ENCODE measurements at regions not wholly inside any gene's neighbourhood (a gene's known extent, or its start where the extent isn't known, plus 50 kb on each side); places are given as distances from the start of the nearest gene placed in this dataset.

GRCh38 chr11:72491001-72491400 lies 56.7 kb upstream of the CLPB start:
- 74% methylated on average over 2 of the region's 2 CpGs for WGBS
- Histone ChIP-seq H3K9me3 (no peaks in the 10 kb centered on the region), H3K36me3 (no peaks in the 10 kb centered on the region), H3K4me3 (no peak overlapping the region), H3K27ac (no peak overlapping the region), H3K4me1 (no peaks in the 10 kb centered on the region), H3K27me3 (no peaks in the 10 kb centered on the region)
- no peak for DNase-seq (ENCODE audit: low spot score in 2 of 2)
- no peak for TF ChIP-seq CTCF (IDR thresholded peaks at IDR 0.05)
- no peak for TF ChIP-seq POLR2A (IDR thresholded peaks at IDR 0.05)
- no peak for TF ChIP-seq EP300 (IDR thresholded peaks at IDR 0.05)
- TF ChIP-seq POLR2AphosphoS5 (IDR thresholded peaks at IDR 0.05) = no peak

All from suprapubic skin (tissue), 4 donors.